Stimulated activated naive CD8-positive, alpha-beta T cell treated with anti-CD3 and anti-CD28 coated beads, Interleukin-15, amount 100 ng/mL, for 72 hours (primary cell): ENCODE measurements at regions not wholly inside any gene's neighbourhood (a gene's known extent, or its start where the extent isn't known, plus 50 kb on each side); places are given as distances from the start of the nearest gene placed in this dataset.
A peak's percentile ranks its signal among the peaks of the same experiment; 100 is the strongest.

Experiments used
- ATAC-seq: fragments of 150-1000 bp; cut with Tn5 transposase; 2 replicates; pipeline ENCODE4 v1.10.0; 2021; ENCODE audit warnings: mild to moderate bottlenecking, moderate library complexity
- DNase-seq, 2 donors: peaks; one replicate each; pipeline ENCODE4 v3.0.0; 2021 to 2022
- H3K27ac Mint-ChIP-seq, 2 donors: one replicate each; pipeline ENCODE4 v1.8.0; 2022; ENCODE audit warnings: mild to moderate bottlenecking in 2 of 2, mixed read lengths in 2 of 2, moderate library complexity in 2 of 2
- H3K27me3 Mint-ChIP-seq: one replicate; pipeline ENCODE4 v1.8.0; 2022; ENCODE audit warnings: mixed read lengths
- H3K4me1 Mint-ChIP-seq: one replicate; pipeline ENCODE4 v1.8.0; 2022; ENCODE audit warnings: mild to moderate bottlenecking, mixed read lengths
- H3K4me3 Mint-ChIP-seq, 2 donors: one replicate each; pipeline ENCODE4 v1.8.0; 2022; ENCODE audit warnings: mild to moderate bottlenecking in 2 of 2, mixed read lengths in 2 of 2, moderate library complexity in 1 of 2
- H3K9me3 Mint-ChIP-seq, 2 donors: one replicate each; pipeline ENCODE4 v1.8.0; 2022; ENCODE audit warnings: mixed read lengths in 2 of 2

GRCh38 chr5:68429510-68429909, 214.0 kb downstream of the PIK3R1 start:
- no peak overlapping the region for H3K4me3 Mint-ChIP-seq
- no peaks in the 10 kb centered on the region for H3K27me3 Mint-ChIP-seq
- DNase-seq (no peak), ATAC-seq (no peak)
- H3K4me1 Mint-ChIP-seq = peaks cover 75% of the 10 kb centered on the region
- no peaks in the 10 kb centered on the region for H3K9me3 Mint-ChIP-seq
- no peak overlapping the region for H3K27ac Mint-ChIP-seq

- peaks cover 75% of the 10 kb centered on the region for H3K4me1 Mint-ChIP-seq
- DNase-seq = no peak
- no peak overlapping the region for H3K27ac Mint-ChIP-seq
- H3K9me3 Mint-ChIP-seq = no peaks in the 10 kb centered on the region
- H3K27me3 Mint-ChIP-seq = no peaks in the 10 kb centered on the region
- H3K4me3 Mint-ChIP-seq = no peak overlapping the region
- no peak for ATAC-seq
Measured at GRCh38 chr5:68430279-68430678, 214.7 kb downstream of the PIK3R1 start.

GRCh38 chr5:68431186-68431585, 215.6 kb downstream of the PIK3R1 start:
- no peak for ATAC-seq
- Mint-ChIP-seq H3K9me3 (no peaks in the 10 kb centered on the region), H3K27me3 (no peaks in the 10 kb centered on the region), H3K4me1 (peaks cover 76% of the 10 kb centered on the region), H3K27ac (peak overlapping the region in 1 of 2 donors; percentile 31), H3K4me3 (no peak overlapping the region)
- DNase-seq = no peak

GRCh38 chr5:68431601-68432337, 216.2 kb downstream of the PIK3R1 start:
- Mint-ChIP-seq H3K27ac (peak overlapping the region in 1 of 2 donors; percentile 31), H3K4me3 (peak overlapping the region in 1 of 2 donors; percentile 44), H3K4me1 (peaks cover 70% of the 10 kb centered on the region), H3K27me3 (no peaks in the 10 kb centered on the region), H3K9me3 (no peaks in the 10 kb centered on the region)
- ATAC-seq (no peak), DNase-seq (no peak)

GRCh38 chr5:68432682-68433081, 217.1 kb downstream of the PIK3R1 start:
- ATAC-seq (no peak), DNase-seq (peak in 1 of 2 donors; percentile 25)
- no peak overlapping the region for H3K27ac Mint-ChIP-seq
- peak overlapping the region in 1 of 2 donors; percentile 40 for H3K4me3 Mint-ChIP-seq
- H3K9me3 Mint-ChIP-seq = no peaks in the 10 kb centered on the region
- peaks cover 67% of the 10 kb centered on the region for H3K4me1 Mint-ChIP-seq
- H3K27me3 Mint-ChIP-seq = peaks cover 3% of the 10 kb centered on the region

- DNase-seq (no peak), ATAC-seq (no peak)
- H3K27me3 Mint-ChIP-seq = peaks cover 9% of the 10 kb centered on the region
- peak overlapping the region; percentile 33 to 74 for H3K27ac Mint-ChIP-seq
- H3K4me1 Mint-ChIP-seq = peaks cover 63% of the 10 kb centered on the region
- no peaks in the 10 kb centered on the region for H3K9me3 Mint-ChIP-seq
- H3K4me3 Mint-ChIP-seq = peak overlapping the region; percentile 21 to 45
Measured at GRCh38 chr5:68433526-68433922, 218.0 kb downstream of the PIK3R1 start.

GRCh38 chr5:68433923-68434879, 218.6 kb downstream of the PIK3R1 start:
- DNase-seq = peak; percentile 93 to 98
- peaks cover 13% of the 10 kb centered on the region for H3K27me3 Mint-ChIP-seq
- H3K9me3 Mint-ChIP-seq = no peaks in the 10 kb centered on the region
- peaks cover 59% of the 10 kb centered on the region for H3K4me1 Mint-ChIP-seq
- peak overlapping the region; percentile 33 to 74 for H3K27ac Mint-ChIP-seq
- ATAC-seq = peak; percentile 96
- peak overlapping the region; percentile 21 to 45 for H3K4me3 Mint-ChIP-seq

- H3K27ac Mint-ChIP-seq = no peak overlapping the region
- DNase-seq = no peak
- H3K4me1 Mint-ChIP-seq = peaks cover 63% of the 10 kb centered on the region
- no peak for ATAC-seq
- no peaks in the 10 kb centered on the region for H3K9me3 Mint-ChIP-seq
- peaks cover 25% of the 10 kb centered on the region for H3K27me3 Mint-ChIP-seq
- no peak overlapping the region for H3K4me3 Mint-ChIP-seq
Measured at GRCh38 chr5:68435611-68436010, 220.1 kb downstream of the PIK3R1 start.

GRCh38 chr5:68436686-68437520, 221.3 kb downstream of the PIK3R1 start:
- Mint-ChIP-seq H3K27me3 (peaks cover 25% of the 10 kb centered on the region), H3K27ac (no peak overlapping the region), H3K4me1 (peaks cover 63% of the 10 kb centered on the region), H3K9me3 (no peaks in the 10 kb centered on the region), H3K4me3 (no peak overlapping the region)
- no peak for ATAC-seq
- no peak for DNase-seq

GRCh38 chr5:68438876-68439275, 223.3 kb downstream of the PIK3R1 start:
- ATAC-seq = no peak
- Mint-ChIP-seq H3K9me3 (no peaks in the 10 kb centered on the region), H3K4me1 (peaks cover 59% of the 10 kb centered on the region)

GRCh38 chr5:68440245-68440644, 224.7 kb downstream of the PIK3R1 start:
- Mint-ChIP-seq H3K4me3 (no peak overlapping the region), H3K27ac (no peak overlapping the region), H3K27me3 (peaks cover 25% of the 10 kb centered on the region), H3K4me1 (peaks cover 46% of the 10 kb centered on the region), H3K9me3 (no peaks in the 10 kb centered on the region)
- DNase-seq = no peak
- ATAC-seq = no peak

More at GRCh38 chr5:68438876-68439275, 223.3 kb downstream of the PIK3R1 start:
- Mint-ChIP-seq H3K27ac (peak overlapping the region in 1 of 2 donors; percentile 60), H3K4me3 (no peak overlapping the region), H3K27me3 (peaks cover 25% of the 10 kb centered on the region)
- DNase-seq = no peak

GRCh38 chr5:68440651-68441050, 225.1 kb downstream of the PIK3R1 start:
- Mint-ChIP-seq H3K27ac (peak overlapping the region in 1 of 2 donors; percentile 39), H3K27me3 (peaks cover 25% of the 10 kb centered on the region), H3K9me3 (no peaks in the 10 kb centered on the region), H3K4me1 (peaks cover 42% of the 10 kb centered on the region), H3K4me3 (no peak overlapping the region)
- no peak for ATAC-seq
- DNase-seq = no peak

- Mint-ChIP-seq H3K27ac (peak overlapping the region; percentile 6 to 10), H3K4me3 (peak overlapping the region; percentile 16 to 40), H3K4me1 (peaks cover 38% of the 10 kb centered on the region), H3K9me3 (no peaks in the 10 kb centered on the region), H3K27me3 (peaks cover 25% of the 10 kb centered on the region)
- ATAC-seq = peak; percentile 98
- DNase-seq = peak; percentile 30 to 49
Measured at GRCh38 chr5:68441309-68442073, 225.9 kb downstream of the PIK3R1 start.

GRCh38 chr5:68443091-68443490, 227.5 kb downstream of the PIK3R1 start:
- ATAC-seq (no peak), DNase-seq (no peak)
- Mint-ChIP-seq H3K27ac (peak overlapping the region; percentile 39 to 41), H3K4me1 (peaks cover 38% of the 10 kb centered on the region), H3K4me3 (no peak overlapping the region), H3K27me3 (peaks cover 18% of the 10 kb centered on the region), H3K9me3 (no peaks in the 10 kb centered on the region)
